Spleen (tissue), 7 donors: ENCODE measurements at regions not wholly inside any gene's neighbourhood (a gene's known extent, or its start where the extent isn't known, plus 50 kb on each side); places are given as distances from the start of the nearest gene placed in this dataset.

ENCODE experiments used
- CTCF ChIP-seq, 11 experiments: fragments of 200-600 bp in 7 of 11; fragments of 450-650 bp in 4 of 11; sonication (generic) in 4 of 11; IDR thresholded peaks in 8 of 11; conservative IDR thresholded peaks in 3 of 11; 1 replicate in 7 of 11; 2 replicates in 4 of 11; pipeline versions ENCODE4 v1.4.0 to v1.8.0; 2016 to 2021; ENCODE audit warnings: antibody characterized with exemption in 11 of 11, inconsistent platforms in 4 of 11, mild to moderate bottlenecking in 1 of 11
- POLR2A ChIP-seq, 3 donors: fragments of 450-650 bp; IDR thresholded peaks; one replicate each; pipeline ENCODE4 v1.5.1; 2017; ENCODE audit warnings: antibody characterized with exemption in 3 of 3, mild to moderate bottlenecking in 1 of 3
- POLR2AphosphoS5 ChIP-seq, 3 donors: sonication (generic); formaldehyde crosslinking; IDR thresholded peaks; one replicate each; pipeline ENCODE4 v1.5.1; 2017; ENCODE audit warnings: antibody characterized with exemption in 3 of 3
- donor health status: DM: no; HTN: no; CAD: no; lungs with moderate emphysema.
- donor health status: DM: no; HTN: no; CAD: no.
- donor health status: DM: no; HTN: no; CAD: no.

GRCh38 chr15:47355759-47356158, 361.5 kb upstream of the SEMA6D start:
- TF ChIP-seq CTCF (IDR thresholded peaks at IDR 0.05 in 8 of 11, conservative IDR thresholded peaks at IDR 0.05 in 3 of 11), result no peak
- TF ChIP-seq POLR2A (IDR thresholded peaks at IDR 0.05), result no peak
- no peak for TF ChIP-seq POLR2AphosphoS5 (IDR thresholded peaks at IDR 0.05)
